GM18858 (cell line): ENCODE measurements at regions not wholly inside any gene's neighbourhood (a gene's known extent, or its start where the extent isn't known, plus 50 kb on each side); places are given as distances from the start of the nearest gene placed in this dataset.

Experiments used
- ATAC-seq: cut with Tn5 transposase; IDR thresholded peaks from one replicate; pipeline ENCODE4 v1.9.1; 2021; ENCODE audit not compliant: unreplicated experiment

- ATAC-seq, result no peak
These were observed 676.9 kb downstream of the GATA3 start for GRCh38 chr10:8731121-8732095.

- no peak for ATAC-seq
These were observed 684.5 kb downstream of the GATA3 start for GRCh38 chr10:8738987-8739386.

DNA sequence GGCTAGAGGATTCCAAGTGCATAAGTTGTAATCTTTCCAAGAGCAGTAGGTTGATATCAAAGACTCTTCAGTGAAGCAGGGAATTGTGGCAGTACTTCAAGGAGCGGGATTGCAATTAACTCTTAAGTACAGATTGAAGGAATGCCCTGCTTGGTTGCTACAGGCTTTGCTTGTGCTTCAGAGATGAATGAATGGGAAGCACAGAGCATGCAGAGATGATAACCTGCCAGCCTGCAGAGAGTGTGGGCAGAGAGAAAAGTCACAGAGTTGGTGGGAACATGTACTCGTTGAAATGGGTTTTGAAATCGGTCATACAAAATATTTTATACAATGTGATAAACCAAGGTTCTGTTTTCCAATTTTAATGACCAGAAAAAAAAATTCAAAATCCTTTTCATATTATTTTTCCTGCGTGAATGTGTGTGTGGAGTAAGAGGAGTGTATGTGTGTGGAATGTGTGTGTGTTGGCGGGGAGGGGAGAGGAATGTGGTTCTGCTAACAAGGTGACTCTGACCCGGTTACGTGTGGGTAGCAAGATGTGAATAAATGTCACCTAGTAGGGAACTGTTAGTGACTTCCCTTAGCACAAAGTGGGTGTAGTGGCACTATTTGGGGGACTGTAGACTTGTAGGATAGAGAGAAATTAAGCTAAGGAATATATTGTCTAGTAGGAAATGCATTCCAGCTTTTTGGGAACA is 697.8 kb downstream of the GATA3 start:
- no peak for ATAC-seq

DNA sequence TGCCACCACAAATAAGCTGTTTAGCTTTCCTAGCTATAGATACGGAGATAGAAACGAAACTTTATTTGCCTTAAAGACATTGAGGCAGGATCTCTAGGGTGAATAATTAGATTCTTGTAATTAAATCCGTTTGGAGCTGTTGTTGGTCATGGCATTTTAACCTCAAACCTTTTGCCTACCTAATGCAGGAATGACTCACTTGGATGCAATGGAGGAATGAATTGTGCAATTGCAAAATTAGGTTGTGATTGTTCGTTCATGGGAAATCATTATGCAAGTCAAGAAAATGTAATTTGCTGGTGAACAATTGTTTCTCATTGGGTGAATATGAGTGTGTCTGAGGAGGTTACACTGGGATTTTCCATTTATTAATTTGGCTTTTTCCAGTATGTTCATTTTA is 703.5 kb downstream of the GATA3 start:
- no peak for ATAC-seq

DNA sequence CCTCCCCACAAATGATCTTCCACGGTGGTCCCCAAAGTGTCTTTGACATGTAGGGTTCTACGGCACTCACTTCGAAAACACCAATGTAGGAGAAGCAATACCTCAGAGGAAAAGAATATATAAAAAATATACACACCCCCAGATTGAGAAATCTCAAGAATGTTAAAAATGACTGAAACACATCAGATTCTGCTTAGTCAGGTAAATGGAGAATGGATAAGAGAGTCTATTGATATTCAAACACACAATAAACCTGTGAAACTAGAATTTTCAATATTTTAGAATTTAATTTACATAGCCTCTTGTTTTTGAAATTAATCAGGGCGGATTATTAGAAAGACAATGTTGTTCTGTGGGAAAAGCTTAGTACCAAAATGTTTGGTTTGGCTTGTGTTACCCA is 712.4 kb downstream of the GATA3 start:
- no peak for ATAC-seq

GRCh38 chr10:8767591-8767990 is 713.1 kb downstream of the GATA3 start:
- no peak for ATAC-seq

GRCh38 chr10:8768341-8768740 is 713.9 kb downstream of the GATA3 start:
- ATAC-seq, result no peak

DNA sequence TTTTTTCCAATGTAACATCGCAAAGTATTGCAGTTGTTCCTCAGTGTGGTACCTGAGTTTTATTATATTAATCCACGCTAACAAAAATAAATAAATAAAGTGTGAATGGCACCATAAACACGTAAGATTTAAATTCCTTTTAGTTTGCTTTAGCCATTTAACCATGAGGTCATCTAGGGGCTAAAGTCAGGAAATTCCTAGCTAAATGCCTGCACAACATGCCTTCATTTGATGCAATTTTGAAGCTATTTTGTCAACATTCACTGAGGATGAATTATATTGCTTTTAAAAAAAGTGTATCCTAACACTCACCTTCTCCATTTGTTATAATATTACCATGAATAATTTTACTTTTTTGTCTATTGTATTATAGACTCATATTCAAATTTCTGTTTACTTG is 714.4 kb downstream of the GATA3 start:
- ATAC-seq, result no peak

DNA sequence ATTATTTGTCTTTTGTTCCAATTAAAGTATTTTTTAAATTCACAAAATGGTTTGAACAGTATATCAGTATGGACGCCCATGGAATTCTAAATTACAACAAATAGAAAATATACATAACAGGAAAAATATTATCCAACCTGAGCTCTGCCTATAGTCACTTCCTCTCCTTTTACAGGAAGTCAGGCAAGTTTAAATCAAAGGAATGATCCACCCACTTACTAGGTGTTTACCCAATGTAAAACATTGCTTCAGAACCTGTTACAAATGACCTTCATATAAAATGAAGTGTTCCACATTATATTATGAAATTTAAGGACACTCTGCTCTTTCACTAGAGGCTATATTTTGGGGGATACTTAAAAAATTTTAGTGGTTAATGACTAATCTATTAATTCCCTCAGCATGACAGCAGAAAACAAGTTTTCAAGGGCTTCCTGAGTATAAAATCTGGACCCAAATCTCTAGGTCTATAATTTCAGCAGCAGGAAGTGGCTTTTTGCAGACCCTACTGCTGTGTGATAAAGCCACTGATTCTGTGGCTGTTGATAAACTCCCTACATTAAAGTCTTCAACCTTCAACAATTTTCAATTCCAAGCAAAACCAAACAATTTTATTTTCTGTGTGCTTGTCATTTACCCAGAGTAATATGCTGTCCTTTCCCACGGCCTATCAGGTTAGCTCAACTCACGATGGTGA is 722.6 kb downstream of the GATA3 start:
- ATAC-seq, result no peak

DNA sequence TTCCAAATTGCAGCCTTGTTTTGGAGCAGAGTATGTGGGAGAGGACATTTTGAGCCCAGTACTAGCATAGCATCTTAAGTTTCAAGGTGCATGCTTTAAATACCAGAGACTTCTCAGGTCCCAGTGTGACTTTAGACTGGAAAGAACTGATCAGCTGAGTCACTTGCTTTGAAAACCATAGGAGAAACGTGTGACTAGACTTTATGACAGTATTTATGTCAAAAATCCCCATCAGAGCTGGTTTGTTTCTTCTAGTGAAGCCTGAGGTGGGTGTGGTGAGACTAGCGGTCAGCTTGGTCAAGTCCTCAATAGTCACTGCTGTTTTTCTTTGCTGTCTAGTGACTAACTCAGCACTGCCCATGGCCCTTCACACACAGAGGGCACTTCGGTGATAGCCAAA is 724.2 kb downstream of the GATA3 start:
- ATAC-seq, result no peak

GRCh38 chr10:8787649-8788048 is 733.2 kb downstream of the GATA3 start:
- ATAC-seq, result no peak

- no peak for ATAC-seq
These were observed 735.9 kb downstream of the GATA3 start for GRCh38 chr10:8790390-8790789.

DNA sequence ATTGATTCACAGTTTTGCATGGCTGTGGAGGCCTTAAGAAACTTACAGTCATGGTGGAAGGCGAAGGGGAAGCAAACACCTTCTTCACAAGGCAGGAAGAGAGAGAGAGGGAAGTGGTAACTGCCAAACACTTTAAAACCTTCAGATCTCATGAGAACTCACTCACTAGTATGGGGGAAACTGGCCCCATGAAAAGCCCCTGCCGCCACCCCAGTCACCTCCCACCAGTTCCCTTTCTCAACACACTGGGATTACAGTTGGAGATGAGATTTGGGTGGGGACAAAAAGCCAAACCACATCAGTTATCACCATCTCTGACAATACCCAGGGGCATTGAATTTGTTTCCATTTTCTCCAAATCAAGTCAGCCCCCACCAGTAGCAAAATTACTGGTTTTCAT is 740.4 kb downstream of the GATA3 start:
- no peak for ATAC-seq

DNA sequence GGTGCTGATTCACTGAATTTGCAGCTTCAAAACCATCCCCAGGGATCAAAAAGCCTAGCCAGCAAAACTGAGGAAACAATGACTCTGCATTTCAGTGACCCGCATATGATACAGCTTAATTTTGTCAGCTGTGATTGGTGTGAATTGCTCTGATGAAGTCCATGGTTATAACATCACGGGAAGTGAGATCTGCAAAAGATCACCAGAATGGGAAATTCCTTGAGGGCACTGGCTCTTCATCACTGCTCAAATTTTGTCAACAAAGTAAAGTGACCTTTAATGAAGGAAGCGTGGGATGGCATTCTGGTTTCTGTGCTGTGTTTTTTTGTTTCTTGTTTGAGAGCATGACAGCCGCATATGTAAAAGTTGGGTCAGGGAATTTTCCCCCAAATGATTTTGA is 745.9 kb downstream of the GATA3 start:
- ATAC-seq, result no peak

- no peak for ATAC-seq
These were observed 749.5 kb downstream of the GATA3 start for GRCh38 chr10:8803992-8804391.

DNA sequence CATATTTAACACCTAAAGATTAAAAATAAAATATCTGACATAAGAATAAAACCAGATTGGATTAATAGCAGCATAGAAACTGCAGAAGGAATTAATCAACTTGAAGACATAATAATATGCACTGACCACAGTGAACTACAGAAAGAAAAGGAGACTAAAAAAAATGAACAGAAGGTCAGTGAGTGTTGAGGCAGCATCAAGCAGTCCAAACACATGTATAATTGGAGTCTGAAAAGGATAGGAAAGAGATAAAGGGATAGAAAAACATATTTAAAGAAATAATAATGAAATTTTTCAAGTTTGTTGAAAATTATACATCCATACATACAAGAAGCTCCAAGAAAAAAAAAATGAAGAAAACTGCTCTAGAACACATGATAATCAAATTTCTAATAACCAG is 756.2 kb downstream of the GATA3 start:
- ATAC-seq, result no peak

GRCh38 chr10:8811201-8811600 is 756.7 kb downstream of the GATA3 start:
- no peak for ATAC-seq

GRCh38 chr10:8815969-8816368 is 761.5 kb downstream of the GATA3 start:
- no peak for ATAC-seq

GRCh38 chr10:8817299-8817698 is 762.8 kb downstream of the GATA3 start:
- no peak for ATAC-seq

- no peak for ATAC-seq
These were observed 771.1 kb downstream of the GATA3 start for GRCh38 chr10:8825611-8826010.

DNA sequence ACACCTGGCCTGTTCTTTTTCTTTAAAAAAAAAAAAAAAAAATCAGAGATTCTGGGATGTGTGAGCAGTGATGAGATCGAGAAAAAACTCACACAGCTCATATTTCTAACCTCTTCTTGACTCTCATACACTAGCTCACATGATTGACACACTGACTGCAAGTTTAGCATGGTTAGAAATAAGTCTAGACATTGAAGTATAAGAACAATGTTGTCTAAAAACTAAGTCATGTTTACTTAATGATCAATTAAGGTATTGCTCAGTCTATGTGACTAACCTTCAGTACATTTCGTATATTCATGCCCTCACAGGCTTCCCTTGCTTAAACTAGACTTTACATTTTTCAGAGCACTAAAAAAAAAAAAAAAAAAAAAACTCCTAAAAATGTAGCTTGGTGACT is 775.1 kb downstream of the GATA3 start:
- ATAC-seq, result no peak

GRCh38 chr10:8830048-8830447 is 775.6 kb downstream of the GATA3 start:
- no peak for ATAC-seq
